GM23248 (cell line): ENCODE measurements at regions not wholly inside any gene's neighbourhood (a gene's known extent, or its start where the extent isn't known, plus 50 kb on each side); places are given as distances from the start of the nearest gene placed in this dataset.

Experiments
- EZH2 ChIP-seq: fragments of 200-600 bp; sonication (generic); IDR thresholded peaks from 2 replicates; pipeline ENCODE4 v1.6.1; 2018; ENCODE audit warnings: antibody characterized with exemption, mild to moderate bottlenecking; ENCODE audit not compliant: insufficient read depth, poor library complexity, severe bottlenecking
- EZH2phosphoT487 ChIP-seq: fragments of 200-600 bp; sonication (generic); IDR thresholded peaks from 2 replicates; pipeline ENCODE4 v1.6.1; 2018; ENCODE audit warnings: antibody characterized with exemption, moderate library complexity, mild to moderate bottlenecking, low read depth; ENCODE audit not compliant: insufficient read depth

DNA sequence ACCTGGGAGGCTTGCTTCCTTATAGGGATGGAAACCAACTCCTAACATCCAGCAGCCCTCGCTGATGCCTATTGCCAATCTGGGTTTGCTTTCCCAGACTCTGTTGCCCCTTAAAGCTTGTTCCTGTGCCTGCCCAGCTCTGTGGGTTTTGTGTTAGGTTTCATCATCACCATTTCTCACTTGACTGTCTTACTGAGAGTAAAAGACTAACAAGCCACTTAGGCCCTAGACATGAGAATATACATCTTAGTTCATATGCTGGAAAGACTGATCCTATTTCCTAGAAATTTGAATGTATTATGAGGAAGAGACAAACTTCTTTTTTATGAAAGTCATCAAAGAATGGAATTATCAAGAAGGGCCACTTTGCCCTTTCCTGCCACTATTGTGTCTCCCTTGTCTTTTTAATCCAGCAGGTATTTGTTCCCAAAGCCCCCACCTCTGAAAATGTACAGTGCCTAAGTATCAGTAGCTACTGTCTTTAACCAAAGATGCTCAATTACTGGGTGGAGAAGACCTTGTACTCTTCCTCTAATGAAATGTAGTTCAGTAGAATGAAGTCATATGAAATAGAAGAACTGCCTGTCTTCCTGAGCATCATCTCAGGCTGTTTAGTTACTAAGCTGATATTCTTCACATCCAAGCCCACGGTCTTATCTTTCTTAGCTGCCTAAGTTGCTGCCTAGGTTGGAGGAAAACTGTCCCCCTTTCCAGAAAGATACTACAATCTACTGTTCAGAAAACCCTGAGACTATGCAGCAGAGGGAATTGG, 59.8 kb upstream of the ZPLD1 start:
- TF ChIP-seq EZH2 (no peak), EZH2phosphoT487 (no peak)
